ENCODE measurements at regions not wholly inside any gene's neighbourhood (a gene's known extent, or its start where the extent isn't known, plus 50 kb on each side); places are given as distances from the start of the nearest gene placed in this dataset.

- TF ChIP-seq EZH2 (IDR thresholded peaks at IDR 0.05; ENCODE audit: borderline replicate concordance, low read length) (no peak), CTCF (conservative IDR thresholded peaks at IDR 0.05 in 1 of 2, IDR thresholded peaks at IDR 0.05 in 1 of 2; ENCODE audit: extremely low read depth in 1 of 2, insufficient read depth in 1 of 2, low read depth in 1 of 2, low read length in 2 of 2) (no peak)
Observed at GRCh38 chr13:52936806-52937205, 88.4 kb upstream of the PCDH8 start.
